ENCODE measurements at regions not wholly inside any gene's neighbourhood (a gene's known extent, or its start where the extent isn't known, plus 50 kb on each side); places are given as distances from the start of the nearest gene placed in this dataset.

GRCh38 chr2:100627330-100628300 lies 64.8 kb downstream of the PDCL3 start:
- no peak for DNase-seq

- DNase-seq, result no peak
These were observed 65.7 kb downstream of the PDCL3 start for GRCh38 chr2:100628506-100628905.

- no peak for DNase-seq
These were observed 66.5 kb downstream of the PDCL3 start for GRCh38 chr2:100629309-100629708.

GRCh38 chr2:100630473-100630977 lies 67.7 kb downstream of the PDCL3 start:
- DNase-seq, result no peak

- DNase-seq, result no peak
These were observed 69.2 kb downstream of the PDCL3 start for GRCh38 chr2:100632037-100632436.

GRCh38 chr2:100632759-100633158 lies 70.0 kb downstream of the PDCL3 start:
- DNase-seq, result no peak

GRCh38 chr2:100639588-100640390 lies 77.0 kb downstream of the PDCL3 start:
- no peak for DNase-seq

- no peak for DNase-seq
These were observed 77.8 kb downstream of the PDCL3 start for GRCh38 chr2:100640431-100641124.

- DNase-seq, result no peak
These were observed 78.3 kb downstream of the PDCL3 start for GRCh38 chr2:100641125-100641435.

- DNase-seq, result no peak
These were observed 79.6 kb downstream of the PDCL3 start for GRCh38 chr2:100642425-100642824.

- DNase-seq, result no peak
These were observed 80.7 kb downstream of the PDCL3 start for GRCh38 chr2:100643467-100643866.

GRCh38 chr2:100643906-100644501 lies 81.2 kb downstream of the PDCL3 start:
- no peak for DNase-seq

GRCh38 chr2:100645695-100646429 lies 83.1 kb downstream of the PDCL3 start:
- no peak for DNase-seq

GRCh38 chr2:100647709-100648108 lies 84.9 kb downstream of the PDCL3 start:
- no peak for DNase-seq

- DNase-seq, result no peak
These were observed 87.4 kb downstream of the PDCL3 start for GRCh38 chr2:100650151-100650550.

GRCh38 chr2:100653449-100654035 lies 90.7 kb downstream of the PDCL3 start:
- no peak for DNase-seq

- DNase-seq, result no peak
These were observed 91.8 kb downstream of the PDCL3 start for GRCh38 chr2:100654611-100655010.

GRCh38 chr2:100655446-100655845 lies 92.7 kb downstream of the PDCL3 start:
- no peak for DNase-seq

GRCh38 chr2:100655936-100656534 lies 93.2 kb downstream of the PDCL3 start:
- DNase-seq, result no peak

GRCh38 chr2:100658017-100658416 lies 95.2 kb downstream of the PDCL3 start:
- no peak for DNase-seq
